ENCODE measurements at regions not wholly inside any gene's neighbourhood (a gene's known extent, or its start where the extent isn't known, plus 50 kb on each side); places are given as distances from the start of the nearest gene placed in this dataset.
"Not testable (repeated sequence)": the region's sequence is repeated elsewhere in the genome, so short reads cannot be mapped to it uniquely, and the experiment has no call there.

- DNase-seq (ENCODE audit: low read depth in 1 of 2, low spot score in 1 of 2) = no peak
- H3K27me3 ChIP-seq (ENCODE audit: insufficient read depth, poor library complexity, severe bottlenecking) = no peaks in the 10 kb centered on the region
- no peak overlapping the region for H3K4me3 ChIP-seq (replicated peaks; ENCODE audit: insufficient read depth, low read length)
- TF ChIP-seq CTCF (IDR thresholded peaks at IDR 0.05; ENCODE audit: insufficient read depth, low read length) = no peak
- no peak for TF ChIP-seq POLR2AphosphoS5 (IDR thresholded peaks at IDR 0.05; ENCODE audit: low read depth)
- no peak for TF ChIP-seq SPI1 (IDR thresholded peaks at IDR 0.05; ENCODE audit: borderline replicate concordance, low read depth)
- no peak for TF ChIP-seq REST (IDR thresholded peaks at IDR 0.05; ENCODE audit: insufficient replicate concordance, low read depth)
- TF ChIP-seq GABPA (IDR thresholded peaks at IDR 0.05; ENCODE audit: low read depth) = no peak
- no peak overlapping the region for H3K27ac ChIP-seq (replicated peaks)
Measured at GRCh38 chr6:76982476-76983199, 480.7 kb downstream of the HTR1B start.

- Histone ChIP-seq H3K27ac (replicated peaks) (no peak overlapping the region), H3K4me3 (replicated peaks; ENCODE audit: insufficient read depth, low read length) (no peak overlapping the region), H3K27me3 (ENCODE audit: insufficient read depth, poor library complexity, severe bottlenecking) (no peaks in the 10 kb centered on the region)
- no peak for DNase-seq (ENCODE audit: low read depth in 1 of 2, low spot score in 1 of 2)
- TF ChIP-seq SPI1 (IDR thresholded peaks at IDR 0.05; ENCODE audit: borderline replicate concordance, low read depth) (no peak), CTCF (IDR thresholded peaks at IDR 0.05; ENCODE audit: insufficient read depth, low read length) (no peak), POLR2AphosphoS5 (IDR thresholded peaks at IDR 0.05; ENCODE audit: low read depth) (no peak), GABPA (IDR thresholded peaks at IDR 0.05; ENCODE audit: low read depth) (no peak), REST (IDR thresholded peaks at IDR 0.05; ENCODE audit: insufficient replicate concordance, low read depth) (no peak)
Measured at GRCh38 chr6:76972474-76972873, 490.8 kb downstream of the HTR1B start.

GRCh38 chr6:76959177-76959576 lies 504.1 kb downstream of the HTR1B start:
- not testable (repeated sequence) for H3K27me3 ChIP-seq (ENCODE audit: insufficient read depth, poor library complexity, severe bottlenecking); H3K4me3 ChIP-seq (replicated peaks; ENCODE audit: insufficient read depth, low read length); DNase-seq (ENCODE audit: low read depth in 1 of 2, low spot score in 1 of 2); H3K27ac ChIP-seq (replicated peaks)

GRCh38 chr6:76942203-76942966 lies 520.9 kb downstream of the HTR1B start:
- no peaks in the 10 kb centered on the region for H3K27me3 ChIP-seq (ENCODE audit: insufficient read depth, poor library complexity, severe bottlenecking)
- H3K27ac ChIP-seq (replicated peaks) = no peak overlapping the region
- no peak overlapping the region for H3K4me3 ChIP-seq (replicated peaks; ENCODE audit: insufficient read depth, low read length)
- TF ChIP-seq POLR2AphosphoS5 (IDR thresholded peaks at IDR 0.05; ENCODE audit: low read depth) (no peak), REST (IDR thresholded peaks at IDR 0.05; ENCODE audit: insufficient replicate concordance, low read depth) (no peak), GABPA (IDR thresholded peaks at IDR 0.05; ENCODE audit: low read depth) (no peak), SPI1 (IDR thresholded peaks at IDR 0.05; ENCODE audit: borderline replicate concordance, low read depth) (no peak), CTCF (IDR thresholded peaks at IDR 0.05; ENCODE audit: insufficient read depth, low read length) (no peak)
- no peak for DNase-seq (ENCODE audit: low read depth in 1 of 2, low spot score in 1 of 2)

Measured in HL-60 (cell line).